ENCODE measurements at regions not wholly inside any gene's neighbourhood (a gene's known extent, or its start where the extent isn't known, plus 50 kb on each side); places are given as distances from the start of the nearest gene placed in this dataset.

GRCh38 chr12:89213747-89214146 lies 138.6 kb downstream of the DUSP6 start:
- H3K4me2 ChIP-seq (ENCODE audit: low read length), result no peak overlapping the region
- H2AFZ ChIP-seq (ENCODE audit: low read length), result no peak overlapping the region
- H3K4me1 ChIP-seq (ENCODE audit: insufficient read depth, low read length), result peaks cover 37% of the 10 kb centered on the region
- no peaks in the 10 kb centered on the region for H3K9me2 ChIP-seq (replicated peaks; ENCODE audit: low read length)
- no peaks in the 10 kb centered on the region for H3F3A ChIP-seq (ENCODE audit: low read length, unreplicated experiment)
- TF ChIP-seq CTCF (conservative IDR thresholded peaks at IDR 0.05; ENCODE audit: low read depth, low read length) (no peak), EZH2 (IDR thresholded peaks at IDR 0.05; ENCODE audit: low read length, unreplicated experiment) (no peak), EZH2phosphoT487 (IDR thresholded peaks at IDR 0.05; ENCODE audit: borderline replicate concordance, low read length) (no peak)
- BruUV-seq (replicated peaks), result no TSS peak
- POLR2A ChIA-PET (ENCODE audit: unreplicated experiment), result interaction anchor here (0.6 kb wide), 1 partner anchor 12 kb away, joined by 4 read pairs; no protein-coding TSS in a partner anchor
- no peaks in the 10 kb centered on the region for H4K20me1 ChIP-seq (ENCODE audit: low read length)
- no peak overlapping the region for H3K4me3 ChIP-seq (ENCODE audit: low read length)
- no peaks in the 10 kb centered on the region for H3K79me2 ChIP-seq (ENCODE audit: low read length)
- H3K9me3 ChIP-seq (ENCODE audit: low read length), result no peaks in the 10 kb centered on the region
- no peak for ATAC-seq
- H3K9ac ChIP-seq (ENCODE audit: low read length), result no peak overlapping the region
- CTCF ChIA-PET, result no interaction called here
- no peaks in the 10 kb centered on the region for H3K36me3 ChIP-seq (ENCODE audit: low read depth, low read length)
- no peak for DNase-seq
- intact Hi-C loops (cut with micrococcal nuclease), result loop anchor here (2.0 to 10.0 kb wide), 2 partner anchors 139 to 251 kb away; partner anchors contain the start of gene DUSP6
- H3K27me3 ChIP-seq (ENCODE audit: low read length), result no peaks in the 10 kb centered on the region
- no peak overlapping the region for H3K27ac ChIP-seq (ENCODE audit: low read length)

- Histone ChIP-seq H3K9me2 (replicated peaks; ENCODE audit: low read length) (no peaks in the 10 kb centered on the region), H3F3A (ENCODE audit: low read length, unreplicated experiment) (no peaks in the 10 kb centered on the region), H3K79me2 (ENCODE audit: low read length) (no peaks in the 10 kb centered on the region), H3K27ac (ENCODE audit: low read length) (peak overlapping the region; percentile 59), H3K4me1 (ENCODE audit: insufficient read depth, low read length) (peaks cover 36% of the 10 kb centered on the region), H3K9me3 (ENCODE audit: low read length) (no peaks in the 10 kb centered on the region), H3K27me3 (ENCODE audit: low read length) (no peaks in the 10 kb centered on the region), H2AFZ (ENCODE audit: low read length) (no peak overlapping the region), H3K9ac (ENCODE audit: low read length) (no peak overlapping the region), H3K36me3 (ENCODE audit: low read depth, low read length) (no peaks in the 10 kb centered on the region), H3K4me2 (ENCODE audit: low read length) (peak overlapping the region; percentile 38), H4K20me1 (ENCODE audit: low read length) (no peaks in the 10 kb centered on the region), H3K4me3 (ENCODE audit: low read length) (no peak overlapping the region)
- ATAC-seq, result no peak
- BruUV-seq (replicated peaks), result no TSS peak
- intact Hi-C loops (cut with micrococcal nuclease), result loop anchor here (2.0 to 10.0 kb wide), 2 partner anchors 140 to 252 kb away; partner anchors contain the start of gene DUSP6
- TF ChIP-seq EZH2phosphoT487 (IDR thresholded peaks at IDR 0.05; ENCODE audit: borderline replicate concordance, low read length), result no peak
- TF ChIP-seq EZH2 (IDR thresholded peaks at IDR 0.05; ENCODE audit: low read length, unreplicated experiment), result no peak
- no peak for TF ChIP-seq CTCF (conservative IDR thresholded peaks at IDR 0.05; ENCODE audit: low read depth, low read length)
- POLR2A ChIA-PET (ENCODE audit: unreplicated experiment), result no interaction called here
- DNase-seq, result no peak
- CTCF ChIA-PET, result no interaction called here
Observed at GRCh38 chr12:89213139-89213538, 139.2 kb downstream of the DUSP6 start.

- TF ChIP-seq EZH2phosphoT487 (IDR thresholded peaks at IDR 0.05; ENCODE audit: borderline replicate concordance, low read length), result no peak
- no peak for TF ChIP-seq CTCF (conservative IDR thresholded peaks at IDR 0.05; ENCODE audit: low read depth, low read length)
- TF ChIP-seq EZH2 (IDR thresholded peaks at IDR 0.05; ENCODE audit: low read length, unreplicated experiment), result no peak
- Histone ChIP-seq H3K4me1 (ENCODE audit: insufficient read depth, low read length) (peaks cover 29% of the 10 kb centered on the region), H3K4me3 (ENCODE audit: low read length) (no peak overlapping the region), H4K20me1 (ENCODE audit: low read length) (no peaks in the 10 kb centered on the region), H3K79me2 (ENCODE audit: low read length) (no peaks in the 10 kb centered on the region), H3F3A (ENCODE audit: low read length, unreplicated experiment) (no peaks in the 10 kb centered on the region), H3K9me3 (ENCODE audit: low read length) (no peaks in the 10 kb centered on the region), H3K9ac (ENCODE audit: low read length) (no peak overlapping the region), H3K4me2 (ENCODE audit: low read length) (peak overlapping the region; percentile 38), H3K36me3 (ENCODE audit: low read depth, low read length) (no peaks in the 10 kb centered on the region), H3K27me3 (ENCODE audit: low read length) (no peaks in the 10 kb centered on the region), H3K27ac (ENCODE audit: low read length) (peak overlapping the region; percentile 59), H3K9me2 (replicated peaks; ENCODE audit: low read length) (no peaks in the 10 kb centered on the region), H2AFZ (ENCODE audit: low read length) (peak overlapping the region; percentile 54)
- CTCF ChIA-PET, result no interaction called here
- POLR2A ChIA-PET (ENCODE audit: unreplicated experiment), result no interaction called here
- no TSS peak for BruUV-seq (replicated peaks)
- ATAC-seq (peak; percentile 91), DNase-seq (peak; percentile 64)
- intact Hi-C loops (cut with micrococcal nuclease), result loop anchor here (1.0 to 10.0 kb wide), 3 partner anchors 20 to 252 kb away; partner anchors contain the start of gene DUSP6
Observed at GRCh38 chr12:89212339-89212771, 139.9 kb downstream of the DUSP6 start.
